GM18499 (cell line): ENCODE measurements at regions not wholly inside any gene's neighbourhood (a gene's known extent, or its start where the extent isn't known, plus 50 kb on each side); places are given as distances from the start of the nearest gene placed in this dataset.
"Not testable (repeated sequence)": the region's sequence is repeated elsewhere in the genome, so short reads cannot be mapped to it uniquely, and the experiment has no call there.

Source experiments
- ATAC-seq: cut with Tn5 transposase; IDR thresholded peaks from one replicate; pipeline ENCODE4 v1.9.1; 2021; ENCODE audit warnings: moderate number of reproducible peaks; ENCODE audit not compliant: insufficient read depth, unreplicated experiment

- ATAC-seq: no peak
Observed at GRCh38 chr5:53263151-53263550, 153.6 kb upstream of the MOCS2 start.

GRCh38 chr5:53265043-53265442 lies 155.5 kb upstream of the MOCS2 start:
- no peak for ATAC-seq

- not testable (repeated sequence) for ATAC-seq
Observed at GRCh38 chr5:53268241-53268640, 158.7 kb upstream of the MOCS2 start.

- ATAC-seq: no peak
Observed at GRCh38 chr5:53275666-53276065, 166.1 kb upstream of the MOCS2 start.

- ATAC-seq: no peak
Observed at GRCh38 chr5:53276825-53277224, 167.3 kb upstream of the MOCS2 start.

- ATAC-seq: no peak
Observed at GRCh38 chr5:53277491-53277890, 167.9 kb upstream of the MOCS2 start.

DNA sequence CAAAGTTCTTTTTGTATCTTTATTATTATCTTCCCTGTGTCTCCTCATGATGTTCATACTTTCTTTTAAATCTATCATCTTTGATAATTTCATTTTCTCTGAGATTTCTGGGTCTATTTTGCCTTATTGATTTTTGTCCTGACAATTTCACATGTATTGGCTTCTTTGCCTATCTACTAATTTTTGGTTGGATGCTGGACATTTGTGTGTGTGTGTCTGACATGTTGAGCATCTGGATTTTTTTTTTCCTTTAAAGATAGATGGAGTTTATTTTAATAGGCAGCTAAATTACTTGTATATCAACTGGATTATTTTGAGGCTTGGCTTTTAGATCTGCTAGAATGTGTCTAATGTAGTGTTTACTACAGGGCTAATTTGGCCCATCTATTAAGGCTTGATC lies 178.0 kb upstream of the MOCS2 start:
- ATAC-seq: no peak

DNA sequence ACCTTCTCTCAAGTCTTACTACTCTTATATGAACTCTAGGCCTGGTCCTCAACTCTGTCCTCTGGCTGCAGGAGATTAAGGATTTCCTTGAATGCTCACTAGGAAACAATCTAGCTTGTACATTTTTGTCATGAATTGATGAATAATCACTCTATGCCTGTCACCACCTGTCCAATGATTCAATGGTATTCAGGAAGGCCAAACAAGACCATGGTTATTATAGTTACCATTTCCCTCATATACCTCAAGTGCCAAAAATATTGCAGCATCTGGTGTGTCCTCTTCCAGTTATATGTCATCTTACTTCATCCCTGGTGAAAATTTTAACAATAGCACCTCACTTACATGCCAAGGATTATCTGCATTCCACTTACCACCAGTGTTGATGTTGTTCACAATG lies 179.0 kb upstream of the MOCS2 start:
- no peak for ATAC-seq

GRCh38 chr5:53291047-53291446 lies 181.5 kb upstream of the MOCS2 start:
- ATAC-seq: no peak

- ATAC-seq: no peak
Observed at GRCh38 chr5:53291528-53291927, 182.0 kb upstream of the MOCS2 start.

DNA sequence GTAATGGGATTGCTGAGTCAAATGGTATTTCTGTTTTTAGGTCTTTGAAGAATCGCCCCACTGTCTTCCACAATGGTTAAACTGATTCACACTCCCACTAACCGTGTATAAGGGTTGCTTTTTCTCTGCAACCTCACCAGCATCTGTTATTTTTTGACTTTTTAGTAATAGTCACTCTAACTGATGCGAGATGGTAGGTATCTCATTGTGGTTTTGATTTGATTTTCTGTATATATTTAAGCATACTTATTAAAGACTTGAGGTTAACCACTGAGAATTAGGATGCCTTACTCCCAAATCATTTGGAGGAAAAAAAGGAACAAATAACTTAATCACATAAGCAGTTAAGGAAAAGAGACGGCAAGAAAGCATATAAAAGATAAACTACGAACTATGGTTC lies 181.6 kb upstream of the FST start:
- ATAC-seq: no peak

DNA sequence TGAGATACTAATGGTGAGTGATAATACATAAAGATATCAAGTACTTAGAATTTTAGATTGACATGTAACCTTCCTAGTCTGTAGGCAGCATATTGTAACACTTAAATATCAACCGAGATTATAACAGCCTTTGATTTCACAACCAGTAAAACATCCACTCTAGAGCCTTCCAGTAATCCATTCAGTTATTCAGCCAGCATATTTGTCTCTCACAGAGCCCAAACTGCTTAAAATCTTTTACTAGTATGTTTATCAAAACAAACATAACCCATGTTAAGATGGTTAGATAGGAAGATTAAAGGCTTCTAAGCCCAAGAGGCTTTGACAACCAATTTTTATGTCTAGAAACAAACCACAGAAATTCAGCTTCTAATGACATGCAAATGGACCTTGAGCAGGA lies 177.9 kb upstream of the FST start:
- ATAC-seq: no peak

DNA sequence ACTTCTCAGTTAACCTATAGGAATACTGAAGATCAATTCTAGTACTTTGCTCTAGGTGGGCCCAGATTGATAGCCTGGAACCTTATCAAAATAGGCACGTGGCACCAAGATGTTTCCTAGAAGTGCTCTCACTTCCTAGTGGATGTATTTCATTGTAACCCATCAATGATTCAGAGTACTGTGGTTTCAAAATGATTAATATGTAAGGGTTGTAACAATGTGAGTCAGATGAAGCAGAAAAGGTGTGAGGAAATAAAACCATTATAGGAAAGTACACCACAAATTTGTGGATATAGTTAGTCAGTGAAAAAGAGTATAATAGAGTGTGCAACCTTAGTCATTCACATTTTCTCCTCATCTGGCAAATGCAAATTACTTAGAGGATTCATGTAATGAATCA lies 177.3 kb upstream of the FST start:
- no peak for ATAC-seq

GRCh38 chr5:53305316-53305715 lies 175.1 kb upstream of the FST start:
- ATAC-seq: not testable (repeated sequence)

GRCh38 chr5:53309653-53310052 lies 170.8 kb upstream of the FST start:
- ATAC-seq: no peak

GRCh38 chr5:53311681-53312080 lies 168.7 kb upstream of the FST start:
- no peak for ATAC-seq

DNA sequence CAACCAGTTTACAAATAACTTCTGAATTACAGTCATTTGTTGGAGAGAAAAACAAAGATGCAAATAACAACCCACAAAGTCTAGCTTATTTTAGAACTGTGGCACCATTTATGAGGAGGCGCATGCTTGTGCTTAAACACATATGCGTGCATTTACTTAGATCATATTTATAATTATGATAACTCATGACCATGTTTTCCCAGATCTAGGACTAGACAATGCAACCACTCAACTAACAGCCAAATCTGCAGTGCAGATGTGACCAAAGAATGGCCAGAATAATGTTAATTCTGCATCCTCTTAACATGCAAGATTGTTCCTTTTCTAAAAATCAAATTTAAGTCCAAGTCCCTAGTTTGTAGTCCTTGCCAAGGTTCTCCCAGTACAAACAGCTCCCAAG lies 167.3 kb upstream of the FST start:
- no peak for ATAC-seq

- ATAC-seq: no peak
Observed at GRCh38 chr5:53318303-53318702, 162.1 kb upstream of the FST start.

- ATAC-seq: no peak
Observed at GRCh38 chr5:53319315-53319714, 161.1 kb upstream of the FST start.

DNA sequence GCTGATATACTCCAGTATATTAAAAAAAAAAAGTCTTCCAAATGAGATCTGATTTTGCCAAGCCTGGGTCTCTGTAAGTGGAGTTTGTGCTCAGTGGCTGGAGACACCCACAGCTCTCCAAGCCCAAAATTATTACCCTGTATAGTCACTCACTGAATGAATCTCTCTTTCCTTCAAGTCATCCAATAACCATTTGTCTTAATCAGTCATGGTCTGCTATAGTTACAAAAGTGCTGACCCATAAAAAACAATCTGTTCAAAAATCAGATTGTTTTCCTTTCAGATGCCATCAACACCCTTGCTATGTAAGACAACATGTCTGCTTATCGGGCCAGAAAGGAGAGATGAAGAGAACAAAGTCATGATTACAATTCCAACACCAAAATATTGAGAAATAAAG lies 159.4 kb upstream of the FST start:
- ATAC-seq: no peak

DNA sequence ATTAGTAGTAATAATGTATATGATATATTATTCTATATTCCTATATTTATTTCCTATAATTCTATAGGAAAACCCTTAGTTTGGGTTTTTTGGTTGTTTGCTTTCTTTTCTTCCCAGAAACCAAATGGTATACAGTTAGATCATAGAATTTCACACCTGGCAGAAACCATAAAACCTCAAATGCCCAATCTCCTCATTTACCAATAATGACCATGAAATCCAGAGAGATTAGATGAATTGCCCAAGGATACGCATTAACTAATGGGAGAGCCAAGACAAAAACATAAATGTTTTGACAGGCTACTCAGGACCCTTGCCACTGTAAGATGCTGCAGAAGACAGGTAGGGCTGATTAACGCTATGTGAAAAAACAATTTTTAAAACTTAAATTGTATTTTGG lies 158.7 kb upstream of the FST start:
- ATAC-seq: no peak

GRCh38 chr5:53322257-53322656 lies 158.2 kb upstream of the FST start:
- ATAC-seq: no peak

DNA sequence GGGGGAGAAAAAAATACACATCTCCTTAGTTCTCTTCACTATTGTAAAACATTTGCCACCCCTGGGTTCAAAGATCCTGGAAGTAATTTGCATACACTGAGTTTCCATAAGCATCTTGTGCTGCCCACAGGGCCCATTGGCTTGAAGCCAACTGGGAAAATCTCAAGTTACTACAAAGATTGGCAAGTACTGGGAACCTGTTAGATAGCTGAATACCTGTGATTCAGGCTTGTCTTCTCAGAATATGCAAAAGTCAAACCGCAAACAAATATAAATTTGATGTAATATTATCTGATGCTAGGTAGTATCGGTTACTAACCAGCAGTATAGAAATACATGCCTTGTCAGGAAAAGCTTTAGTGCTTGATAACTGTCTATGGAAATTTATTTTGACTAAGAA lies 156.9 kb upstream of the FST start:
- ATAC-seq: no peak
